Gastrocnemius medialis (tissue), 4 donors: ENCODE measurements at regions not wholly inside any gene's neighbourhood (a gene's known extent, or its start where the extent isn't known, plus 50 kb on each side); places are given as distances from the start of the nearest gene placed in this dataset.

Source experiments
- POLR2A ChIP-seq, 2 donors: fragments of 450-650 bp; IDR thresholded peaks; one replicate each; pipeline ENCODE4 v1.6.1; 2017; ENCODE audit warnings: antibody characterized with exemption in 2 of 2, mild to moderate bottlenecking in 2 of 2, moderate library complexity in 2 of 2
- TF ChIP-seq, protein P1 (sequence below), 5 experiments: fragments of 450-650 bp in 3 of 5; fragments of 200-600 bp in 2 of 5; sonication (generic) in 2 of 5; IDR thresholded peaks in 4 of 5; conservative IDR thresholded peaks in 1 of 5; 1 replicate in 4 of 5; 2 replicates in 1 of 5; pipeline ENCODE4 v1.5.1; 2016 to 2019; ENCODE audit warnings: antibody characterized with exemption in 5 of 5, mild to moderate bottlenecking in 3 of 5, moderate library complexity in 3 of 5

DNA sequence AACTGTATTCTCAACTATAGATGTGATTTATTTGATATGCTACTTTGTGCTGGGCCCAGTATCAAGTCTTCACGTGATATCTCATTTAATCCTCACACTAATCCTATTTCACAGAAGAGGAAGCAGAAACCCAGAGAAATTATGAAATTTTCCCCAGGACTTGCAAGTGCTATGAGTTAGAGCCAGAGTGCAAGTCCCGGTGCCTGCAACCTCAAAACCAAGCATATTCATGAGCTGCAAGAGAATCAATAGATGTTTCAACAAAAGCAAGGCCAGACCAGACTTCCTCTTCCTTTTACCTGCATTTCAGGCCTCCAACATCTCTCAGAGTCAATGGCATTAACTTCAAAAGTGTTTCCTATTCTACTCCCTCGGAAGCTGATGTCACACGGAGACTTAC is 92.2 kb upstream of the GATB start:
- TF ChIP-seq, protein P1, sequence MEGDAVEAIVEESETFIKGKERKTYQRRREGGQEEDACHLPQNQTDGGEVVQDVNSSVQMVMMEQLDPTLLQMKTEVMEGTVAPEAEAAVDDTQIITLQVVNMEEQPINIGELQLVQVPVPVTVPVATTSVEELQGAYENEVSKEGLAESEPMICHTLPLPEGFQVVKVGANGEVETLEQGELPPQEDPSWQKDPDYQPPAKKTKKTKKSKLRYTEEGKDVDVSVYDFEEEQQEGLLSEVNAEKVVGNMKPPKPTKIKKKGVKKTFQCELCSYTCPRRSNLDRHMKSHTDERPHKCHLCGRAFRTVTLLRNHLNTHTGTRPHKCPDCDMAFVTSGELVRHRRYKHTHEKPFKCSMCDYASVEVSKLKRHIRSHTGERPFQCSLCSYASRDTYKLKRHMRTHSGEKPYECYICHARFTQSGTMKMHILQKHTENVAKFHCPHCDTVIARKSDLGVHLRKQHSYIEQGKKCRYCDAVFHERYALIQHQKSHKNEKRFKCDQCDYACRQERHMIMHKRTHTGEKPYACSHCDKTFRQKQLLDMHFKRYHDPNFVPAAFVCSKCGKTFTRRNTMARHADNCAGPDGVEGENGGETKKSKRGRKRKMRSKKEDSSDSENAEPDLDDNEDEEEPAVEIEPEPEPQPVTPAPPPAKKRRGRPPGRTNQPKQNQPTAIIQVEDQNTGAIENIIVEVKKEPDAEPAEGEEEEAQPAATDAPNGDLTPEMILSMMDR (IDR thresholded peaks at IDR 0.05 in 4 of 5, conservative IDR thresholded peaks at IDR 0.05 in 1 of 5), result no peak
- TF ChIP-seq POLR2A (IDR thresholded peaks at IDR 0.05), result no peak
